ENCODE measurements at regions not wholly inside any gene's neighbourhood (a gene's known extent, or its start where the extent isn't known, plus 50 kb on each side); places are given as distances from the start of the nearest gene placed in this dataset.

DNA sequence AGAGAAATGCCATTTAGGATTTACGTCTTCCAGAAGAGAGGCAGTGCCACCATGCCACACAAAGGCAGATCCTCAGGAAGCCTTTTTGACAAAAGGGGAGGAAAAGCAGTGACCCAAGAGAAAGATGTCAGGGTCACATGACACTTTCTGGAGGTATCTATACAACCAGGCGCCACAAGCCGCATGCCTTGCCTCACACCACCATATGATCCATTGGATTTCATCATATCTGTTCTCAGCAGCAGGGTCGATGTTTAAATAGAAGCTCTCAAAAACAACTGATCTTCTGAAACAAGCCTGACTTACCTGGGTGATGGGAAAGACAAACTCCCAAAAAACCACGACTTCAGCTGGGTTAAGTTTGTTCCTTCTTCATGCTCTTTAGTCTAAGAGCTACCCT, 52.5 kb upstream of the UNC5B start:
- TF ChIP-seq, protein P1, sequence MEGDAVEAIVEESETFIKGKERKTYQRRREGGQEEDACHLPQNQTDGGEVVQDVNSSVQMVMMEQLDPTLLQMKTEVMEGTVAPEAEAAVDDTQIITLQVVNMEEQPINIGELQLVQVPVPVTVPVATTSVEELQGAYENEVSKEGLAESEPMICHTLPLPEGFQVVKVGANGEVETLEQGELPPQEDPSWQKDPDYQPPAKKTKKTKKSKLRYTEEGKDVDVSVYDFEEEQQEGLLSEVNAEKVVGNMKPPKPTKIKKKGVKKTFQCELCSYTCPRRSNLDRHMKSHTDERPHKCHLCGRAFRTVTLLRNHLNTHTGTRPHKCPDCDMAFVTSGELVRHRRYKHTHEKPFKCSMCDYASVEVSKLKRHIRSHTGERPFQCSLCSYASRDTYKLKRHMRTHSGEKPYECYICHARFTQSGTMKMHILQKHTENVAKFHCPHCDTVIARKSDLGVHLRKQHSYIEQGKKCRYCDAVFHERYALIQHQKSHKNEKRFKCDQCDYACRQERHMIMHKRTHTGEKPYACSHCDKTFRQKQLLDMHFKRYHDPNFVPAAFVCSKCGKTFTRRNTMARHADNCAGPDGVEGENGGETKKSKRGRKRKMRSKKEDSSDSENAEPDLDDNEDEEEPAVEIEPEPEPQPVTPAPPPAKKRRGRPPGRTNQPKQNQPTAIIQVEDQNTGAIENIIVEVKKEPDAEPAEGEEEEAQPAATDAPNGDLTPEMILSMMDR (conservative IDR thresholded peaks at IDR 0.05 in 1 of 2, IDR thresholded peaks at IDR 0.05 in 1 of 2; ENCODE audit: extremely low read depth in 1 of 2, insufficient read depth in 1 of 2, low read depth in 1 of 2, low read length in 2 of 2): no peak
- TF ChIP-seq EZH2 (IDR thresholded peaks at IDR 0.05; ENCODE audit: borderline replicate concordance, low read length): no peak
